ENCODE measurements at regions not wholly inside any gene's neighbourhood (a gene's known extent, or its start where the extent isn't known, plus 50 kb on each side); places are given as distances from the start of the nearest gene placed in this dataset.
"Not testable (repeated sequence)": the region's sequence is repeated elsewhere in the genome, so short reads cannot be mapped to it uniquely, and the experiment has no call there.

- Histone ChIP-seq H3K36me3 (ENCODE audit: control insufficient read depth, insufficient read depth, low read length) (no peaks in the 10 kb centered on the region), H3K4me3 (ENCODE audit: low read depth, low read length) (no peak overlapping the region), H3K9ac (no peak overlapping the region), H3K9me3 (ENCODE audit: control insufficient read depth, low read length) (no peaks in the 10 kb centered on the region), H3K79me2 (no peaks in the 10 kb centered on the region), H3K4me1 (no peaks in the 10 kb centered on the region), H3K27me3 (ENCODE audit: control insufficient read depth, insufficient read depth, low read length) (no peaks in the 10 kb centered on the region), H2AFZ (no peak overlapping the region), H3K4me2 (ENCODE audit: low read length) (no peak overlapping the region), H3K27ac (no peak overlapping the region)
- TF ChIP-seq CTCF (IDR thresholded peaks at IDR 0.05): no peak
Observed at GRCh38 chr4:131721883-131722282, 1427.2 kb upstream of the PCDH10 start.

GRCh38 chr4:131723069-131723468, 1426.0 kb upstream of the PCDH10 start:
- H3K79me2 ChIP-seq; H3K27me3 ChIP-seq (ENCODE audit: control insufficient read depth, insufficient read depth, low read length); H3K27ac ChIP-seq; H3K9ac ChIP-seq; H3K4me2 ChIP-seq (ENCODE audit: low read length); H3K4me3 ChIP-seq (ENCODE audit: low read depth, low read length); H3K9me3 ChIP-seq (ENCODE audit: control insufficient read depth, low read length); H2AFZ ChIP-seq; H3K36me3 ChIP-seq (ENCODE audit: control insufficient read depth, insufficient read depth, low read length); H3K4me1 ChIP-seq: not testable (repeated sequence)

- not testable (repeated sequence) for H3K4me1 ChIP-seq
Observed at GRCh38 chr4:131724847-131725246, 1424.2 kb upstream of the PCDH10 start.

GRCh38 chr4:131725521-131725920, 1423.6 kb upstream of the PCDH10 start:
- not testable (repeated sequence) for H3K27me3 ChIP-seq (ENCODE audit: control insufficient read depth, insufficient read depth, low read length); H3K79me2 ChIP-seq; H3K4me3 ChIP-seq (ENCODE audit: low read depth, low read length); H3K9me3 ChIP-seq (ENCODE audit: control insufficient read depth, low read length); H3K4me2 ChIP-seq (ENCODE audit: low read length); H2AFZ ChIP-seq; H3K27ac ChIP-seq; H3K9ac ChIP-seq; H3K4me1 ChIP-seq; H3K36me3 ChIP-seq (ENCODE audit: control insufficient read depth, insufficient read depth, low read length)

More at GRCh38 chr4:131724847-131725246, 1424.2 kb upstream of the PCDH10 start:
- not testable (repeated sequence) for H3K9me3 ChIP-seq (ENCODE audit: control insufficient read depth, low read length); H3K4me3 ChIP-seq (ENCODE audit: low read depth, low read length); H3K9ac ChIP-seq; H3K4me2 ChIP-seq (ENCODE audit: low read length); H3K27me3 ChIP-seq (ENCODE audit: control insufficient read depth, insufficient read depth, low read length); H3K27ac ChIP-seq; H3K36me3 ChIP-seq (ENCODE audit: control insufficient read depth, insufficient read depth, low read length); H2AFZ ChIP-seq; H3K79me2 ChIP-seq

- not testable (repeated sequence) for H2AFZ ChIP-seq; H3K9me3 ChIP-seq (ENCODE audit: control insufficient read depth, low read length); H3K4me3 ChIP-seq (ENCODE audit: low read depth, low read length); H3K27ac ChIP-seq; H3K27me3 ChIP-seq (ENCODE audit: control insufficient read depth, insufficient read depth, low read length); H3K9ac ChIP-seq; H3K79me2 ChIP-seq; H3K36me3 ChIP-seq (ENCODE audit: control insufficient read depth, insufficient read depth, low read length); H3K4me2 ChIP-seq (ENCODE audit: low read length); H3K4me1 ChIP-seq
Observed at GRCh38 chr4:131726940-131727339, 1422.2 kb upstream of the PCDH10 start.

- H3K4me1 ChIP-seq: not testable (repeated sequence)
Observed at GRCh38 chr4:131727418-131727817, 1421.7 kb upstream of the PCDH10 start.

GRCh38 chr4:131729205-131729604, 1419.9 kb upstream of the PCDH10 start:
- not testable (repeated sequence) for H3K27me3 ChIP-seq (ENCODE audit: control insufficient read depth, insufficient read depth, low read length); H3K4me1 ChIP-seq; H3K9me3 ChIP-seq (ENCODE audit: control insufficient read depth, low read length); H3K4me3 ChIP-seq (ENCODE audit: low read depth, low read length); H2AFZ ChIP-seq; H3K4me2 ChIP-seq (ENCODE audit: low read length); H3K36me3 ChIP-seq (ENCODE audit: control insufficient read depth, insufficient read depth, low read length); H3K9ac ChIP-seq; H3K79me2 ChIP-seq; H3K27ac ChIP-seq

More at GRCh38 chr4:131727418-131727817, 1421.7 kb upstream of the PCDH10 start:
- H3K27me3 ChIP-seq (ENCODE audit: control insufficient read depth, insufficient read depth, low read length); H3K36me3 ChIP-seq (ENCODE audit: control insufficient read depth, insufficient read depth, low read length); H2AFZ ChIP-seq; H3K4me3 ChIP-seq (ENCODE audit: low read depth, low read length); H3K9ac ChIP-seq; H3K27ac ChIP-seq; H3K9me3 ChIP-seq (ENCODE audit: control insufficient read depth, low read length); H3K4me2 ChIP-seq (ENCODE audit: low read length); H3K79me2 ChIP-seq: not testable (repeated sequence)

GRCh38 chr4:131729716-131730398, 1419.2 kb upstream of the PCDH10 start:
- not testable (repeated sequence) for H3K9me3 ChIP-seq (ENCODE audit: control insufficient read depth, low read length); H3K79me2 ChIP-seq; H3K4me1 ChIP-seq; H3K4me2 ChIP-seq (ENCODE audit: low read length); H3K36me3 ChIP-seq (ENCODE audit: control insufficient read depth, insufficient read depth, low read length); H3K4me3 ChIP-seq (ENCODE audit: low read depth, low read length); H3K27me3 ChIP-seq (ENCODE audit: control insufficient read depth, insufficient read depth, low read length); H3K27ac ChIP-seq; H2AFZ ChIP-seq; H3K9ac ChIP-seq

- H3K27ac ChIP-seq; H3K79me2 ChIP-seq; H3K4me2 ChIP-seq (ENCODE audit: low read length); H3K4me1 ChIP-seq; H3K36me3 ChIP-seq (ENCODE audit: control insufficient read depth, insufficient read depth, low read length); H3K9me3 ChIP-seq (ENCODE audit: control insufficient read depth, low read length); H2AFZ ChIP-seq; H3K27me3 ChIP-seq (ENCODE audit: control insufficient read depth, insufficient read depth, low read length); H3K4me3 ChIP-seq (ENCODE audit: low read depth, low read length); H3K9ac ChIP-seq: not testable (repeated sequence)
Observed at GRCh38 chr4:131730574-131730973, 1418.5 kb upstream of the PCDH10 start.

GRCh38 chr4:131732034-131732630, 1417.0 kb upstream of the PCDH10 start:
- H3K9me3 ChIP-seq (ENCODE audit: control insufficient read depth, low read length); H3K9ac ChIP-seq; H3K4me3 ChIP-seq (ENCODE audit: low read depth, low read length); H2AFZ ChIP-seq; H3K4me2 ChIP-seq (ENCODE audit: low read length); H3K79me2 ChIP-seq; H3K27ac ChIP-seq; H3K36me3 ChIP-seq (ENCODE audit: control insufficient read depth, insufficient read depth, low read length); H3K27me3 ChIP-seq (ENCODE audit: control insufficient read depth, insufficient read depth, low read length); H3K4me1 ChIP-seq: not testable (repeated sequence)
